ENCODE measurements at regions not wholly inside any gene's neighbourhood (a gene's known extent, or its start where the extent isn't known, plus 50 kb on each side); places are given as distances from the start of the nearest gene placed in this dataset.

GRCh38 chr1:229128066-229128608 is 142.8 kb upstream of the RAB4A start:
- no peak for TF ChIP-seq EP300 (IDR thresholded peaks at IDR 0.05)
- TF ChIP-seq POLR2A (IDR thresholded peaks at IDR 0.05), result no peak

Measured in ovary (tissue), 1 donor.